ENCODE measurements at regions not wholly inside any gene's neighbourhood (a gene's known extent, or its start where the extent isn't known, plus 50 kb on each side); places are given as distances from the start of the nearest gene placed in this dataset.

GRCh38 chr3:124398594-124398993 lies 331.7 kb upstream of the UMPS start (continued):
- TF ChIP-seq UBTF (CRISPR knock-in tag; IDR thresholded peaks at IDR 0.05) (no peak), ZNF609 (CRISPR knock-in tag; IDR thresholded peaks at IDR 0.05; ENCODE audit: borderline replicate concordance) (no peak)

GRCh38 chr3:124401843-124402242 lies 328.4 kb upstream of the UMPS start:
- DNase-seq (ENCODE audit: low spot score) (no peak), FAIRE-seq (no peak), ATAC-seq (no peak)
- BruUV-seq (replicated peaks), result no TSS peak
- H3K9ac ChIP-seq (ENCODE audit: insufficient read depth, low read depth, low read length), result no peak overlapping the region
- no peak for TF ChIP-seq SP2 (CRISPR knock-in tag; IDR thresholded peaks at IDR 0.05)
- TF ChIP-seq TGIF2 (CRISPR knock-in tag; IDR thresholded peaks at IDR 0.05), result no peak
- no peak for TF ChIP-seq ZNF414 (CRISPR knock-in tag; IDR thresholded peaks at IDR 0.05)
- TF ChIP-seq MTERF4 (CRISPR knock-in tag; IDR thresholded peaks at IDR 0.05), result no peak
- TF ChIP-seq ZNF234 (CRISPR knock-in tag; conservative IDR thresholded peaks at IDR 0.05), result no peak
- TF ChIP-seq ZNF232 (CRISPR knock-in tag; IDR thresholded peaks at IDR 0.05; ENCODE audit: borderline replicate concordance), result no peak
- no peak for TF ChIP-seq MTA3 (CRISPR knock-in tag; IDR thresholded peaks at IDR 0.05)
- TF ChIP-seq ZNF556 (CRISPR knock-in tag; IDR thresholded peaks at IDR 0.05; ENCODE audit: borderline replicate concordance), result no peak
- TF ChIP-seq THYN1 (CRISPR knock-in tag; IDR thresholded peaks at IDR 0.05; ENCODE audit: borderline replicate concordance, low read depth), result no peak
- no peaks in the 10 kb centered on the region for H3K79me2 ChIP-seq (ENCODE audit: insufficient read depth, low read length)
- H3K27me3 ChIP-seq (ENCODE audit: control insufficient read depth in 1 of 2, insufficient read depth in 2 of 2, low read length in 2 of 2), result no peaks in the 10 kb centered on the region
- CTCF ChIA-PET (ENCODE audit: low intra/inter-chr PET ratio, low total read pairs), result no interaction called here
- no peak overlapping the region for H3K27ac ChIP-seq (ENCODE audit: extremely low read length, insufficient read depth, low read length)
- POLR2A ChIA-PET, result no interaction called here
- 68% methylated on average over 2 of the region's 2 CpGs for WGBS (ENCODE audit: low lambda C conversion rate)
- no peak overlapping the region for H3K4me3 ChIP-seq (replicated peaks in 1 of 3; ENCODE audit: insufficient read depth in 1 of 3, low read depth in 2 of 3, low read length in 3 of 3)
- H3K9me3 ChIP-seq (ENCODE audit: low read length), result no peaks in the 10 kb centered on the region
- intact Hi-C loops (cut with micrococcal nuclease; ENCODE audit: unreplicated experiment), result no loop called here
- no peaks in the 10 kb centered on the region for H3K36me3 ChIP-seq (replicated peaks in 1 of 2; ENCODE audit: control insufficient read depth in 1 of 2, insufficient read depth in 2 of 2, low read length in 2 of 2)
- in situ Hi-C loops (cut with HindIII; ENCODE audit: extremely low pct_ligation_motif_present, low pct_unique_long_range_greater_than_20kb), result no loop called here
- no peaks in the 10 kb centered on the region for H3K4me1 ChIP-seq (ENCODE audit: insufficient read depth, low read length)
- no peak overlapping the region for H2AFZ ChIP-seq (ENCODE audit: low read length)
- H3K4me2 ChIP-seq (ENCODE audit: low read depth, low read length), result no peak overlapping the region
- H4K20me1 ChIP-seq (ENCODE audit: insufficient read depth, low read length), result no peaks in the 10 kb centered on the region

All from HepG2 (cell line).